ENCODE measurements at regions not wholly inside any gene's neighbourhood (a gene's known extent, or its start where the extent isn't known, plus 50 kb on each side); places are given as distances from the start of the nearest gene placed in this dataset.

DNA sequence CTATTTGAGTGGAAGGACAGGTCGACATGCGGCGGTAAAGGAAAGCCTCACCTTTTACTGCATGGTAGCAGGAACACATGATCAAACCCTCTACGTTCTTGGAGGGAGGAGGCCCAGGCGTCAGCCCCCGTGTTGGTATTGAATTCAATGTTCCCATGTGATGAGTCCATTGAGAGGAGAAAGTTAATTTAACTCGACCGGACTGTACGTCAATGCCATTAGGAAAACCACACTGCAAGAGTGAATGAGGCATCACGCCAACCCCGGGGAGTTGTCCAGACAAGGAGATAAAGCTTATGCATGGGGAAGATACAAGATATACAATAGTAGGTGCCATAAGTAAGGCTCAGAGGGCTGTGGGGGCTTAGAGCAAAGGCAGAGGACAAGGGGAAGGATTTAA, 213.9 kb upstream of the ECI2 start:
- no peak for TF ChIP-seq POLR2A (IDR thresholded peaks at IDR 0.05)
- TF ChIP-seq EP300 (IDR thresholded peaks at IDR 0.05) = no peak
- TF ChIP-seq POLR2AphosphoS5 (IDR thresholded peaks at IDR 0.05) = no peak
- no peak for TF ChIP-seq CTCF (IDR thresholded peaks at IDR 0.05)
- peaks cover 0 to 43% (median 13%) of the 10 kb centered on the region in 4 donors for H3K4me1 ChIP-seq
- DNase-seq = no peak
- no peaks in the 10 kb centered on the region for H3K36me3 ChIP-seq
- H3K27ac ChIP-seq = peak overlapping the region in 3 of 5 donors; percentile 61 to 82 (median 66)
- H3K4me3 ChIP-seq = no peak overlapping the region
- WGBS, 5 donors = 83 to 91% (median 88%) methylated on average over 11 of the region's 11 CpGs
- intact Hi-C loops (cut with DNase I; ENCODE audit: low total_unique reads) = no loop called here
- peaks cover 0 to 7% (median 0%) of the 10 kb centered on the region in 3 donors for H3K27me3 ChIP-seq
- no peaks in the 10 kb centered on the region for H3K9me3 ChIP-seq

GRCh38 chr6:4348462-4349112, 213.2 kb upstream of the ECI2 start:
- H3K36me3 ChIP-seq = no peaks in the 10 kb centered on the region
- peaks cover 0 to 43% (median 13%) of the 10 kb centered on the region in 4 donors for H3K4me1 ChIP-seq
- H3K9me3 ChIP-seq = no peaks in the 10 kb centered on the region
- peaks cover 0 to 7% (median 0%) of the 10 kb centered on the region in 3 donors for H3K27me3 ChIP-seq
- peak; percentile 18 to 57 for DNase-seq
- TF ChIP-seq CTCF (IDR thresholded peaks at IDR 0.05) = no peak
- no peak for TF ChIP-seq POLR2A (IDR thresholded peaks at IDR 0.05)
- peak; percentile 95 for TF ChIP-seq EP300 (IDR thresholded peaks at IDR 0.05)
- TF ChIP-seq POLR2AphosphoS5 (IDR thresholded peaks at IDR 0.05) = peak; percentile 38 to 77 (median 73)
- intact Hi-C loops (cut with DNase I; ENCODE audit: low total_unique reads) = no loop called here
- 59 to 79% (median 74%) methylated on average over 14 of the region's 14 CpGs for WGBS, 5 donors
- H3K27ac ChIP-seq = peak overlapping the region in 3 of 5 donors; percentile 61 to 82 (median 66)
- H3K4me3 ChIP-seq = no peak overlapping the region

GRCh38 chr6:4347877-4348276, 212.5 kb upstream of the ECI2 start:
- Histone ChIP-seq H3K4me3 (no peak overlapping the region), H3K9me3 (no peaks in the 10 kb centered on the region), H3K36me3 (no peaks in the 10 kb centered on the region), H3K27ac (peak overlapping the region in 3 of 5 donors; percentile 29 to 82 (median 61)), H3K27me3 (peaks cover 0 to 7% (median 0%) of the 10 kb centered on the region in 3 donors), H3K4me1 (peaks cover 0 to 43% (median 13%) of the 10 kb centered on the region in 4 donors)
- intact Hi-C loops (cut with DNase I; ENCODE audit: low total_unique reads) = no loop called here
- DNase-seq = no peak
- TF ChIP-seq CTCF (IDR thresholded peaks at IDR 0.05) = no peak
- no peak for TF ChIP-seq POLR2AphosphoS5 (IDR thresholded peaks at IDR 0.05)
- no peak for TF ChIP-seq EP300 (IDR thresholded peaks at IDR 0.05)
- 79 to 98% (median 93%) methylated on average over 7 to 9 of the region's 9 CpGs for WGBS, 5 donors

GRCh38 chr6:4346659-4347333, 211.4 kb upstream of the ECI2 start:
- Histone ChIP-seq H3K9me3 (no peaks in the 10 kb centered on the region), H3K4me3 (no peak overlapping the region), H3K36me3 (no peaks in the 10 kb centered on the region), H3K27ac (no peak overlapping the region), H3K27me3 (peaks cover 0 to 7% (median 0%) of the 10 kb centered on the region in 3 donors), H3K4me1 (peaks cover 0 to 33% (median 10%) of the 10 kb centered on the region in 4 donors)
- no peak for TF ChIP-seq POLR2AphosphoS5 (IDR thresholded peaks at IDR 0.05)
- no peak for DNase-seq
- intact Hi-C loops (cut with DNase I; ENCODE audit: low total_unique reads) = no loop called here
- 56 to 75% (median 62%) methylated on average over 6 of the region's 6 CpGs for WGBS, 5 donors

Measured in stomach (tissue), 8 donors.